Coronary artery (tissue), 2 donors: ENCODE measurements at regions not wholly inside any gene's neighbourhood (a gene's known extent, or its start where the extent isn't known, plus 50 kb on each side); places are given as distances from the start of the nearest gene placed in this dataset.

Experiments used
- DNase-seq: peaks from one replicate; pipeline ENCODE4 v3.0.0-alpha.2; 2017; ENCODE audit warnings: low spot score
- H3K27ac ChIP-seq, 2 donors: fragments of 200-600 bp; sonication (generic); one replicate each; pipeline ENCODE4 v1.5.1; 2016 to 2019
- H3K4me3 ChIP-seq: fragments of 200-600 bp; sonication (generic); 2 replicates; pipeline ENCODE4 v1.5.1; 2016; ENCODE audit warnings: mild to moderate bottlenecking, moderate library complexity
- CTCF ChIP-seq: fragments of 200-600 bp; sonication (generic); IDR thresholded peaks from one replicate; pipeline ENCODE4 v1.5.1; 2019; ENCODE audit warnings: antibody characterized with exemption

- no peak for TF ChIP-seq CTCF
- Histone ChIP-seq H3K27ac (no peak overlapping the region), H3K4me3 (no peak overlapping the region)
- peak; percentile 49 for DNase-seq
These were observed 108.3 kb upstream of the FAM20C start for GRCh38 chr7:83861-84632.

GRCh38 chr7:84633-85020 lies 107.7 kb upstream of the FAM20C start:
- H3K4me3 ChIP-seq = no peak overlapping the region
- peak; percentile 50 for DNase-seq

GRCh38 chr7:85074-85882 lies 107.1 kb upstream of the FAM20C start:
- H3K4me3 ChIP-seq = no peak overlapping the region
- peak; percentile 64 for DNase-seq
- no peak for TF ChIP-seq CTCF
- no peak overlapping the region for H3K27ac ChIP-seq

More at GRCh38 chr7:84633-85020, 107.7 kb upstream of the FAM20C start:
- no peak overlapping the region for H3K27ac ChIP-seq
- TF ChIP-seq CTCF = no peak

- peak; percentile 56 for DNase-seq
- Histone ChIP-seq H3K27ac (no peak overlapping the region), H3K4me3 (no peak overlapping the region)
- no peak for TF ChIP-seq CTCF
These were observed 106.4 kb upstream of the FAM20C start for GRCh38 chr7:85883-86515.

GRCh38 chr7:86629-87028 lies 105.7 kb upstream of the FAM20C start:
- Histone ChIP-seq H3K4me3 (no peak overlapping the region), H3K27ac (no peak overlapping the region)
- TF ChIP-seq CTCF = no peak
- DNase-seq = peak; percentile 54

- H3K4me3 ChIP-seq = no peak overlapping the region
- peak; percentile 60 for DNase-seq
- TF ChIP-seq CTCF = no peak
- H3K27ac ChIP-seq = no peak overlapping the region
These were observed 105.3 kb upstream of the FAM20C start for GRCh38 chr7:87047-87446.
